OCI-LY3 (cell line): ENCODE measurements at regions not wholly inside any gene's neighbourhood (a gene's known extent, or its start where the extent isn't known, plus 50 kb on each side); places are given as distances from the start of the nearest gene placed in this dataset.
"Not testable (repeated sequence)": the region's sequence is repeated elsewhere in the genome, so short reads cannot be mapped to it uniquely, and the experiment has no call there.

Experiments
- H2AFZ ChIP-seq: fragments of 200-600, 300-600 bp; shearing (Covaris generic); 2 replicates; pipeline ENCODE4 v1.6.0; 2014; ENCODE audit warnings: antibody characterized with exemption, low read depth, low read length
- H3K27ac ChIP-seq: fragments of 200-600, 300-600 bp; sonication (generic); 2 replicates; pipeline ENCODE4 v1.5.1; 2014; ENCODE audit warnings: mild to moderate bottlenecking, low read length, moderate library complexity, mixed read lengths
- H3K27me3 ChIP-seq: fragments of 200-600, 300-600 bp; sonication (generic); 2 replicates; pipeline ENCODE4 v1.6.1; 2014; ENCODE audit warnings: low read depth, low read length, mixed read lengths
- H3K36me3 ChIP-seq: fragments of 200-600, 300-600 bp; sonication (generic); replicated peaks from 2 replicates; pipeline ENCODE3; 2014; ENCODE audit warnings: low read depth, low read length, mixed read lengths
- H3K4me1 ChIP-seq: fragments of 300-600, 200-600 bp; sonication (generic); 2 replicates; pipeline ENCODE4 v1.6.1; 2014; ENCODE audit warnings: low read length, mixed read lengths
- H3K4me2 ChIP-seq: fragments of 200-600, 300-600 bp; sonication (generic); 2 replicates; pipeline ENCODE4 v1.6.1; 2014; ENCODE audit warnings: low read length, mixed read lengths
- H3K4me3 ChIP-seq: fragments of 300-600, 200-600 bp; sonication (generic); 2 replicates; pipeline ENCODE4 v1.5.1; 2014; ENCODE audit warnings: antibody characterized with exemption, mild to moderate bottlenecking, low read length, moderate library complexity
- H3K79me2 ChIP-seq: fragments of 300-600, 200-600 bp; shearing (Covaris generic); 2 replicates; pipeline ENCODE4 v1.6.1; 2014; ENCODE audit warnings: mild to moderate bottlenecking, low read length, mixed read lengths
- H3K9ac ChIP-seq: fragments of 300-600, 200-600 bp; shearing (Covaris generic); 2 replicates; pipeline ENCODE4 v1.6.0; 2014; ENCODE audit warnings: mild to moderate bottlenecking, low read length, moderate library complexity
- H3K9me3 ChIP-seq: fragments of 200-600, 300-600 bp; shearing (Covaris generic); 2 replicates; pipeline ENCODE4 v1.6.1; 2014; ENCODE audit warnings: low read length, mixed read lengths; ENCODE audit not compliant: insufficient read depth
- H4K20me1 ChIP-seq: fragments of 200-600, 300-600 bp; sonication (generic); 2 replicates; pipeline ENCODE4 v1.6.1; 2016; ENCODE audit warnings: low read length, mixed read lengths; ENCODE audit not compliant: insufficient read depth
- CTCF ChIP-seq: fragments of 200-600, 300-600 bp; sonication (generic); IDR thresholded peaks from 2 replicates; pipeline ENCODE4 v1.5.1; 2014; ENCODE audit warnings: antibody characterized with exemption, low read length, low read depth
- EZH2phosphoT487 ChIP-seq: fragments of 200-600 bp; shearing (Covaris generic); IDR thresholded peaks from 2 replicates; pipeline ENCODE4 v1.6.1; 2018; ENCODE audit warnings: antibody characterized with exemption, mixed run types, low read depth

- Histone ChIP-seq H3K27me3 (peaks cover under 1% of the 10 kb centered on the region; the same call in 1 of the 2 replicates), H3K9me3 (no peaks in the 10 kb centered on the region), H3K27ac (no peak overlapping the region), H3K36me3 (no peaks in the 10 kb centered on the region), H2AFZ (no peak overlapping the region), H4K20me1 (no peaks in the 10 kb centered on the region), H3K4me3 (no peak overlapping the region), H3K9ac (no peak overlapping the region), H3K4me1 (no peaks in the 10 kb centered on the region), H3K79me2 (no peaks in the 10 kb centered on the region), H3K4me2 (no peak overlapping the region)
- TF ChIP-seq EZH2phosphoT487 (no peak), CTCF (no peak)
These were observed 59.3 kb downstream of the OXGR1 start for GRCh38 chr13:96934889-96935489.

- TF ChIP-seq CTCF = no peak
- no peak for TF ChIP-seq EZH2phosphoT487
- H3K27me3 ChIP-seq = no peaks in the 10 kb centered on the region
- no peak overlapping the region for H3K4me2 ChIP-seq
- no peak overlapping the region for H3K4me3 ChIP-seq
- H3K36me3 ChIP-seq = no peaks in the 10 kb centered on the region
- no peaks in the 10 kb centered on the region for H3K79me2 ChIP-seq
- no peaks in the 10 kb centered on the region for H4K20me1 ChIP-seq
- H3K27ac ChIP-seq = no peak overlapping the region
- no peaks in the 10 kb centered on the region for H3K4me1 ChIP-seq
- H3K9ac ChIP-seq = no peak overlapping the region
- H3K9me3 ChIP-seq = no peaks in the 10 kb centered on the region
- H2AFZ ChIP-seq = no peak overlapping the region
These were observed 68.2 kb downstream of the OXGR1 start for GRCh38 chr13:96925916-96926628.

- Histone ChIP-seq H4K20me1 (no peaks in the 10 kb centered on the region), H3K9me3 (no peaks in the 10 kb centered on the region), H3K9ac (no peak overlapping the region), H3K27me3 (no peaks in the 10 kb centered on the region), H3K79me2 (no peaks in the 10 kb centered on the region), H3K4me1 (no peaks in the 10 kb centered on the region), H3K36me3 (no peaks in the 10 kb centered on the region), H3K4me3 (no peak overlapping the region), H3K4me2 (no peak overlapping the region), H2AFZ (no peak overlapping the region), H3K27ac (no peak overlapping the region)
- TF ChIP-seq CTCF = no peak
These were observed 68.8 kb downstream of the OXGR1 start for GRCh38 chr13:96925477-96925876.

- not testable (repeated sequence) for H2AFZ ChIP-seq, H3K4me2 ChIP-seq, H3K4me3 ChIP-seq, H3K9ac ChIP-seq, H3K36me3 ChIP-seq, H3K27ac ChIP-seq, H3K4me1 ChIP-seq, H3K27me3 ChIP-seq, H3K79me2 ChIP-seq, H3K9me3 ChIP-seq, H4K20me1 ChIP-seq
These were observed 75.2 kb downstream of the OXGR1 start for GRCh38 chr13:96918861-96919631.
